Peyer's patch (tissue), 4 donors: ENCODE measurements at regions not wholly inside any gene's neighbourhood (a gene's known extent, or its start where the extent isn't known, plus 50 kb on each side); places are given as distances from the start of the nearest gene placed in this dataset.

Source experiments
- CTCF ChIP-seq, 6 experiments: fragments of 450-650 bp in 4 of 6; fragments of 200-600 bp in 2 of 6; sonication (generic) in 1 of 6; IDR thresholded peaks; one replicate each; pipeline ENCODE4 v1.5.1; 2017 to 2019; ENCODE audit warnings: antibody characterized with exemption in 6 of 6, mild to moderate bottlenecking in 3 of 6, moderate library complexity in 1 of 6
- POLR2A ChIP-seq, 2 donors: fragments of 450-650 bp; IDR thresholded peaks; one replicate each; pipeline ENCODE4 v1.5.1; 2017; ENCODE audit warnings: antibody characterized with exemption in 2 of 2, mild to moderate bottlenecking in 2 of 2, moderate library complexity in 2 of 2

- TF ChIP-seq CTCF (IDR thresholded peaks at IDR 0.05) (no peak), POLR2A (IDR thresholded peaks at IDR 0.05) (no peak)
Measured at GRCh38 chr13:107516517-107516916, 698.8 kb downstream of the LIG4 start.
